ENCODE measurements at regions not wholly inside any gene's neighbourhood (a gene's known extent, or its start where the extent isn't known, plus 50 kb on each side); places are given as distances from the start of the nearest gene placed in this dataset.

- DNase-seq (ENCODE audit: low spot score): no peak
- TF ChIP-seq CTCF (IDR thresholded peaks at IDR 0.05): no peak
- Histone ChIP-seq H3K36me3 (no peaks in the 10 kb centered on the region), H3K9me3 (no peaks in the 10 kb centered on the region), H3K27ac (no peak overlapping the region), H3K4me1 (peaks cover 0 to 5% of the 10 kb centered on the region in 2 donors), H3K4me3 (no peak overlapping the region), H3K27me3 (no peaks in the 10 kb centered on the region)
Observed at GRCh38 chr1:218778257-218779126, 395.2 kb upstream of the LYPLAL1 start.

- no peaks in the 10 kb centered on the region for H3K9me3 ChIP-seq
- H3K27ac ChIP-seq: no peak overlapping the region
- no peak overlapping the region for H3K4me3 ChIP-seq
- H3K27me3 ChIP-seq: no peaks in the 10 kb centered on the region
- H3K4me1 ChIP-seq: peaks cover 0 to 5% of the 10 kb centered on the region in 2 donors
- TF ChIP-seq CTCF (IDR thresholded peaks at IDR 0.05): no peak
- DNase-seq (ENCODE audit: low spot score): no peak
- no peaks in the 10 kb centered on the region for H3K36me3 ChIP-seq
Observed at GRCh38 chr1:218779341-218780100, 394.2 kb upstream of the LYPLAL1 start.

GRCh38 chr1:218783131-218783530 lies 390.5 kb upstream of the LYPLAL1 start:
- no peaks in the 10 kb centered on the region for H3K27me3 ChIP-seq
- no peak overlapping the region for H3K4me3 ChIP-seq
- TF ChIP-seq CTCF (IDR thresholded peaks at IDR 0.05): no peak
- DNase-seq (ENCODE audit: low spot score): no peak
- no peaks in the 10 kb centered on the region for H3K36me3 ChIP-seq
- no peaks in the 10 kb centered on the region for H3K9me3 ChIP-seq
- H3K4me1 ChIP-seq: peaks cover 0 to 4% of the 10 kb centered on the region in 2 donors
- H3K27ac ChIP-seq: no peak overlapping the region

- no peak for TF ChIP-seq CTCF (IDR thresholded peaks at IDR 0.05)
- Histone ChIP-seq H3K36me3 (no peaks in the 10 kb centered on the region), H3K4me1 (peaks cover 0 to 4% of the 10 kb centered on the region in 2 donors), H3K4me3 (no peak overlapping the region), H3K9me3 (no peaks in the 10 kb centered on the region), H3K27ac (no peak overlapping the region), H3K27me3 (no peaks in the 10 kb centered on the region)
- no peak for DNase-seq (ENCODE audit: low spot score)
Observed at GRCh38 chr1:218783916-218784315, 389.8 kb upstream of the LYPLAL1 start.

- DNase-seq (ENCODE audit: low spot score): peak; percentile 74
- H3K27ac ChIP-seq: no peak overlapping the region
Observed at GRCh38 chr1:218785928-218786327, 387.8 kb upstream of the LYPLAL1 start.

More at GRCh38 chr1:218785928-218786327, 387.8 kb upstream of the LYPLAL1 start:
- no peak for TF ChIP-seq CTCF (IDR thresholded peaks at IDR 0.05)
- peaks cover 0 to 4% of the 10 kb centered on the region in 2 donors for H3K4me1 ChIP-seq
- no peak overlapping the region for H3K4me3 ChIP-seq
- H3K36me3 ChIP-seq: no peaks in the 10 kb centered on the region
- H3K9me3 ChIP-seq: peaks cover 0 to 7% of the 10 kb centered on the region in 2 donors
- no peaks in the 10 kb centered on the region for H3K27me3 ChIP-seq
